Epithelial cell of esophagus (primary cell): ENCODE measurements at regions not wholly inside any gene's neighbourhood (a gene's known extent, or its start where the extent isn't known, plus 50 kb on each side); places are given as distances from the start of the nearest gene placed in this dataset.

Source experiments
- DNase-seq: peaks from one replicate; pipeline ENCODE4 v3.0.0; 2010; ENCODE audit warnings: low read depth
- H3K4me3 ChIP-seq: 2 replicates; pipeline ENCODE4 v1.5.1; 2011; ENCODE audit warnings: mild to moderate bottlenecking, low read length, control low read depth
- TF ChIP-seq, protein P1 (sequence below): IDR thresholded peaks from 2 replicates; pipeline ENCODE4 v1.5.1; 2011; ENCODE audit warnings: low read depth, mild to moderate bottlenecking, low read length, control low read depth, inconsistent platforms; ENCODE audit not compliant: insufficient read depth; ENCODE audit errors: missing control alignments

DNA sequence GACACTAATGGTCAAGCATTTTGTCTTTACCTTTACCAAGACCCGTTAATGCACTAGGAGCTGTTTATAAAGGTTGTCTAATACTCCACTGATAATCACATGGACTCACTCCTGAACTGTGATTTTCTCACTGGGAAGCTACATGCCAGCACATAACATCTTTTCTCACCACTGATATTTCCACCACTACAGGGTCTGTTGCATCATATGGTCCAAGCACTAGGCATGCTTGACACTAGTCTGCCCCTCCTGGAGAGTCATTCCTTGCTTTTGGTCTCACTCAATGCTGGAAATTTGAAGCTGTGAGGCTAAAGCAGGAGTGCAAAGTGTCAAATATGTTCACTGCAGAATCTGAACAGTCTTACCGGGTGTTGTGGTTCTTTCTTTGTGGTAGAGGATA is 1576.8 kb downstream of the CDH8 start:
- no peak overlapping the region for H3K4me3 ChIP-seq
- no peak for DNase-seq
- TF ChIP-seq, protein P1, sequence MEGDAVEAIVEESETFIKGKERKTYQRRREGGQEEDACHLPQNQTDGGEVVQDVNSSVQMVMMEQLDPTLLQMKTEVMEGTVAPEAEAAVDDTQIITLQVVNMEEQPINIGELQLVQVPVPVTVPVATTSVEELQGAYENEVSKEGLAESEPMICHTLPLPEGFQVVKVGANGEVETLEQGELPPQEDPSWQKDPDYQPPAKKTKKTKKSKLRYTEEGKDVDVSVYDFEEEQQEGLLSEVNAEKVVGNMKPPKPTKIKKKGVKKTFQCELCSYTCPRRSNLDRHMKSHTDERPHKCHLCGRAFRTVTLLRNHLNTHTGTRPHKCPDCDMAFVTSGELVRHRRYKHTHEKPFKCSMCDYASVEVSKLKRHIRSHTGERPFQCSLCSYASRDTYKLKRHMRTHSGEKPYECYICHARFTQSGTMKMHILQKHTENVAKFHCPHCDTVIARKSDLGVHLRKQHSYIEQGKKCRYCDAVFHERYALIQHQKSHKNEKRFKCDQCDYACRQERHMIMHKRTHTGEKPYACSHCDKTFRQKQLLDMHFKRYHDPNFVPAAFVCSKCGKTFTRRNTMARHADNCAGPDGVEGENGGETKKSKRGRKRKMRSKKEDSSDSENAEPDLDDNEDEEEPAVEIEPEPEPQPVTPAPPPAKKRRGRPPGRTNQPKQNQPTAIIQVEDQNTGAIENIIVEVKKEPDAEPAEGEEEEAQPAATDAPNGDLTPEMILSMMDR, result no peak

GRCh38 chr16:60458255-60458654 is 1578.0 kb downstream of the CDH8 start:
- H3K4me3 ChIP-seq, result no peak overlapping the region
- DNase-seq, result no peak
- TF ChIP-seq, protein P1, result no peak

GRCh38 chr16:60452646-60453045 is 1583.6 kb downstream of the CDH8 start:
- no peak for DNase-seq
- TF ChIP-seq, protein P1, result no peak
- no peak overlapping the region for H3K4me3 ChIP-seq

DNA sequence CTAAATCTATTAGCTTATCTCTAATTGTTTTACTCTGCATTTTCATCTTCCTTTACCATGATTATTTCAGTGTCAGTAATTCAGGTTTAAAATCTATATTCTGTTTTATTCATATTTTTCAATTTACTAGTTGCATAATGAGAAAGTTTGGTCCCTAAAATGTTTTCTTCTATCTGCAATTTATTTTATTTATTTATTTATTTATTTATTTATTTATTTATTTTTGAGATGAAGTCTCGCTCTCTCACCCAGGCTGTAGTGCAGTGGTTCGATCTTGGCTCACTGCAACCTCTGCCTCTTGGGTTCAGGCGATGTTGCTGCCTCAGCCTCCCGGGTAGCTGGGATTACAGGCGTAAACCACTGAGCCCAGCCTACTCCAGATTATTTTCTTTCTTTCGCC is 1597.3 kb downstream of the CDH8 start:
- TF ChIP-seq, protein P1, result no peak
- no peak overlapping the region for H3K4me3 ChIP-seq
- DNase-seq, result no peak

- no peak for DNase-seq
- H3K4me3 ChIP-seq, result no peak overlapping the region
- TF ChIP-seq, protein P1, result no peak
Observed at GRCh38 chr16:60432472-60432871, 1603.8 kb downstream of the CDH8 start.

GRCh38 chr16:60419859-60420258 is 1616.4 kb downstream of the CDH8 start:
- TF ChIP-seq, protein P1, result no peak
- no peak overlapping the region for H3K4me3 ChIP-seq
- peak; percentile 27 for DNase-seq

- TF ChIP-seq, protein P1, result no peak
- no peak for DNase-seq
- no peak overlapping the region for H3K4me3 ChIP-seq
Observed at GRCh38 chr16:60414613-60415012, 1621.6 kb downstream of the CDH8 start.
